Gastroesophageal sphincter (tissue), 4 donors: ENCODE measurements at regions not wholly inside any gene's neighbourhood (a gene's known extent, or its start where the extent isn't known, plus 50 kb on each side); places are given as distances from the start of the nearest gene placed in this dataset.

ENCODE experiments used
- ATAC-seq: fragments of 150-250 bp; one replicate; pipeline ENCODE4 v1.9.1; 2016; ENCODE audit warnings: mild to moderate bottlenecking, moderate library complexity
- H3K27ac ChIP-seq, 4 donors: fragments of 200-600 bp; sonication (generic) in 3 of 4; 1 replicate in 3 of 4; 2 replicates in 1 of 4; pipeline ENCODE4 v1.5.1; 2016 to 2019
- H3K27me3 ChIP-seq: fragments of 200-600 bp; sonication (generic); one replicate; pipeline ENCODE4 v1.5.1; 2019
- H3K36me3 ChIP-seq, 2 donors: fragments of 200-600 bp; sonication (generic); one replicate each; pipeline ENCODE4 v1.5.1; 2019; ENCODE audit warnings: control low read depth in 1 of 2
- H3K4me1 ChIP-seq, 3 donors: fragments of 200-600 bp; sonication (generic); 1 replicate in 2 of 3; 2 replicates in 1 of 3; pipeline ENCODE4 v1.5.1; 2016 to 2019; ENCODE audit warnings: control low read depth in 2 of 3
- H3K4me3 ChIP-seq, 2 donors: fragments of 200-600 bp; sonication (generic); one replicate each; pipeline ENCODE4 v1.5.1; 2019; ENCODE audit warnings: mild to moderate bottlenecking in 1 of 2, moderate library complexity in 1 of 2
- H3K9me3 ChIP-seq, 3 donors: fragments of 200-600 bp; sonication (generic); one replicate each; pipeline ENCODE4 v1.5.1; 2017 to 2019; ENCODE audit warnings: control low read depth in 2 of 3
- CTCF ChIP-seq, 4 experiments: fragments of 200-600 bp in 2 of 4; fragments of 450-650 bp in 2 of 4; sonication (generic) in 1 of 4; IDR thresholded peaks; one replicate each; pipeline ENCODE4 v1.5.1; 2017 to 2019; ENCODE audit warnings: antibody characterized with exemption in 4 of 4, mild to moderate bottlenecking in 2 of 4, moderate library complexity in 2 of 4
- EP300 ChIP-seq: sonication (generic); formaldehyde crosslinking; IDR thresholded peaks from one replicate; pipeline ENCODE4 v1.6.1; 2017; ENCODE audit warnings: antibody characterized with exemption, mild to moderate bottlenecking
- POLR2A ChIP-seq, 2 donors: fragments of 450-650 bp; IDR thresholded peaks; one replicate each; pipeline ENCODE4 v1.6.1; 2017; ENCODE audit warnings: antibody characterized with exemption in 2 of 2, mild to moderate bottlenecking in 2 of 2, moderate library complexity in 1 of 2
- POLR2AphosphoS5 ChIP-seq: sonication (generic); formaldehyde crosslinking; IDR thresholded peaks from one replicate; pipeline ENCODE4 v1.6.1; 2017; ENCODE audit warnings: antibody characterized with exemption
- WGBS, 2 donors: methylation state at CpG; one replicate each; pipeline ENCODE4 v1.1.5; 2018; ENCODE audit warnings: low coverage in 1 of 2; 5-methylcytosine and 5-hydroxymethylcytosine counted together

- H3K4me1 ChIP-seq: no peaks in the 10 kb centered on the region
- no peaks in the 10 kb centered on the region for H3K36me3 ChIP-seq
- no peak overlapping the region for H3K27ac ChIP-seq
- no peaks in the 10 kb centered on the region for H3K27me3 ChIP-seq
- no peak for ATAC-seq
- H3K9me3 ChIP-seq: no peaks in the 10 kb centered on the region
- WGBS, 2 donors: 20% methylated on average over 1 of the region's 2 CpGs; no CpG with 5 or more reads in 1 of the 2 donors
- no peak overlapping the region for H3K4me3 ChIP-seq
- TF ChIP-seq POLR2AphosphoS5 (no peak), EP300 (no peak), CTCF (IDR thresholded peaks at IDR 0.05) (no peak), POLR2A (IDR thresholded peaks at IDR 0.05) (no peak)
Measured at GRCh38 chr7:54392935-54393334, 149.2 kb upstream of the VSTM2A start.

- no peaks in the 10 kb centered on the region for H3K27me3 ChIP-seq
- H3K27ac ChIP-seq: no peak overlapping the region
- no peaks in the 10 kb centered on the region for H3K4me1 ChIP-seq
- 87 to 92% methylated on average over 3 to 4 of the region's 4 CpGs for WGBS, 2 donors
- H3K4me3 ChIP-seq: no peak overlapping the region
- no peaks in the 10 kb centered on the region for H3K36me3 ChIP-seq
- no peaks in the 10 kb centered on the region for H3K9me3 ChIP-seq
- TF ChIP-seq CTCF (IDR thresholded peaks at IDR 0.05) (no peak), EP300 (no peak), POLR2AphosphoS5 (no peak), POLR2A (IDR thresholded peaks at IDR 0.05) (no peak)
- ATAC-seq: no peak
Measured at GRCh38 chr7:54394834-54395233, 147.3 kb upstream of the VSTM2A start.

- TF ChIP-seq CTCF (IDR thresholded peaks at IDR 0.05) (no peak), POLR2AphosphoS5 (no peak), EP300 (no peak), POLR2A (IDR thresholded peaks at IDR 0.05) (no peak)
- Histone ChIP-seq H3K4me3 (no peak overlapping the region), H3K27me3 (no peaks in the 10 kb centered on the region), H3K36me3 (no peaks in the 10 kb centered on the region), H3K9me3 (no peaks in the 10 kb centered on the region), H3K27ac (no peak overlapping the region), H3K4me1 (no peaks in the 10 kb centered on the region)
- WGBS, 2 donors: 70 to 81% methylated on average over 6 of the region's 6 CpGs
- ATAC-seq: no peak
Measured at GRCh38 chr7:54397836-54398612, 144.2 kb upstream of the VSTM2A start.

- H3K36me3 ChIP-seq: no peaks in the 10 kb centered on the region
- no peaks in the 10 kb centered on the region for H3K4me1 ChIP-seq
- H3K9me3 ChIP-seq: no peaks in the 10 kb centered on the region
- no peak overlapping the region for H3K4me3 ChIP-seq
- H3K27ac ChIP-seq: no peak overlapping the region
- no peak for ATAC-seq
- WGBS, 2 donors: 24 to 27% methylated on average over 5 of the region's 5 CpGs
- no peaks in the 10 kb centered on the region for H3K27me3 ChIP-seq
- no peak for TF ChIP-seq POLR2AphosphoS5
- TF ChIP-seq POLR2A (IDR thresholded peaks at IDR 0.05): no peak
- no peak for TF ChIP-seq CTCF (IDR thresholded peaks at IDR 0.05)
- no peak for TF ChIP-seq EP300
Measured at GRCh38 chr7:54398863-54399262, 143.3 kb upstream of the VSTM2A start.

GRCh38 chr7:54409917-54410316, 132.3 kb upstream of the VSTM2A start:
- Histone ChIP-seq H3K9me3 (peaks cover 0 to 27% (median 0%) of the 10 kb centered on the region in 3 donors), H3K27me3 (no peaks in the 10 kb centered on the region), H3K27ac (no peak overlapping the region), H3K4me1 (no peaks in the 10 kb centered on the region), H3K36me3 (no peaks in the 10 kb centered on the region), H3K4me3 (no peak overlapping the region)
- 80 to 83% methylated on average over 1 to 2 of the region's 3 CpGs for WGBS, 2 donors
- TF ChIP-seq EP300: no peak
- TF ChIP-seq POLR2A (IDR thresholded peaks at IDR 0.05): no peak
- TF ChIP-seq POLR2AphosphoS5: no peak
- TF ChIP-seq CTCF (IDR thresholded peaks at IDR 0.05): no peak
- no peak for ATAC-seq
